ENCODE measurements at regions not wholly inside any gene's neighbourhood (a gene's known extent, or its start where the extent isn't known, plus 50 kb on each side); places are given as distances from the start of the nearest gene placed in this dataset.

DNA sequence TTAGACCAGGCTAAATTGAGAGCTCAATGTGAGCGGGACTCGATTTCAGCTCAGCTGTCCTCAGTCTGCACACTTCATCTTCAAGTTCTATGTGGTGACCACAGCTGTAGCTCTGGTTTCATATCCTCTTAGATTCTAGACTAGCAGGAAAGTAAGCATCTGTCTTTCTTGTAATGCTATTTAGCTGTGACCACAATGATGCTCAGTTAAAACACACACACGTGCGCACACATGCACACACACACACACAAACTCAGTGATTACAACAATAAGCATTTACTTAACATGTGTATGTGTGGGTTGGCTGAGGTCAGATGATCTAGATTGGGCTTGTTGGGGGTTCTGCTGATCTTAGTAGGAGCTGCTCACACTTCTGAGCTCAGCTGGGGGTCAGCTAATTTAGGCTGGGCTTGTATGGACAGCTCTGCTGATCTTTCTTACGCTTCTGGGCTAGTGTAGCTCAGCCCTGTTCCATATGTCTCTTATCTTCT, 82.5 kb downstream of the ZNF365 start:
- TF ChIP-seq CTCF (conservative IDR thresholded peaks at IDR 0.05 in 1 of 2, IDR thresholded peaks at IDR 0.05 in 1 of 2; ENCODE audit: extremely low read depth in 1 of 2, insufficient read depth in 1 of 2, low read depth in 1 of 2, low read length in 2 of 2) (no peak), EZH2 (IDR thresholded peaks at IDR 0.05; ENCODE audit: borderline replicate concordance, low read length) (no peak)
